ENCODE measurements at regions not wholly inside any gene's neighbourhood (a gene's known extent, or its start where the extent isn't known, plus 50 kb on each side); places are given as distances from the start of the nearest gene placed in this dataset.
"Not testable (repeated sequence)": the region's sequence is repeated elsewhere in the genome, so short reads cannot be mapped to it uniquely, and the experiment has no call there.

DNA sequence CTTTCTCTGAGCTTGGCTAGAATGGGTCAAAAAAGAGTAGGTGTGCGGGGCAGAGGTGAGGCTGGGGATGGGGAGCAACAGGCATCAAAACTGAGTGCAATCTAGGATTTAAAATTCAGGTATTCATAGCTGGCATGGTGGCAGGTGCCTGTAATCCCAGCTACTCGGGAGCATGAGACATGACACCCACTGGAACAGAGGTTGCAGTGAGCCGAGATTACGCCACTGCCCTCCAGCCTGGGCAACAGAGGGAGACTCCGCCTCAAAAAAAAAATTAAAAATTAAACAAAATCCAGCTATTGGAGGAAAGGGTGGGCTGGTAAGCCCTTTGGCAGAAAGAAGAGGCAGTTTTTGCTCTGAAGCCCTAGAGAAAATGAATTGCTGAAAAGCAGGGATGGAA, 485.8 kb upstream of the PROK2 start:
- intact Hi-C loops (cut with DNase I): no loop called here
- H3K36me3 ChIP-seq: no peaks in the 10 kb centered on the region
- no peaks in the 10 kb centered on the region for H3K9me3 ChIP-seq
- ATAC-seq (no peak), DNase-seq (no peak)
- H3K4me1 ChIP-seq: peaks cover 68% of the 10 kb centered on the region
- TF ChIP-seq, protein P1, sequence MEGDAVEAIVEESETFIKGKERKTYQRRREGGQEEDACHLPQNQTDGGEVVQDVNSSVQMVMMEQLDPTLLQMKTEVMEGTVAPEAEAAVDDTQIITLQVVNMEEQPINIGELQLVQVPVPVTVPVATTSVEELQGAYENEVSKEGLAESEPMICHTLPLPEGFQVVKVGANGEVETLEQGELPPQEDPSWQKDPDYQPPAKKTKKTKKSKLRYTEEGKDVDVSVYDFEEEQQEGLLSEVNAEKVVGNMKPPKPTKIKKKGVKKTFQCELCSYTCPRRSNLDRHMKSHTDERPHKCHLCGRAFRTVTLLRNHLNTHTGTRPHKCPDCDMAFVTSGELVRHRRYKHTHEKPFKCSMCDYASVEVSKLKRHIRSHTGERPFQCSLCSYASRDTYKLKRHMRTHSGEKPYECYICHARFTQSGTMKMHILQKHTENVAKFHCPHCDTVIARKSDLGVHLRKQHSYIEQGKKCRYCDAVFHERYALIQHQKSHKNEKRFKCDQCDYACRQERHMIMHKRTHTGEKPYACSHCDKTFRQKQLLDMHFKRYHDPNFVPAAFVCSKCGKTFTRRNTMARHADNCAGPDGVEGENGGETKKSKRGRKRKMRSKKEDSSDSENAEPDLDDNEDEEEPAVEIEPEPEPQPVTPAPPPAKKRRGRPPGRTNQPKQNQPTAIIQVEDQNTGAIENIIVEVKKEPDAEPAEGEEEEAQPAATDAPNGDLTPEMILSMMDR (IDR thresholded peaks at IDR 0.05): no peak
- H3K27me3 ChIP-seq (ENCODE audit: low read depth): no peaks in the 10 kb centered on the region
- no peak overlapping the region for H3K4me3 ChIP-seq
- peak overlapping the region; percentile 42 for H3K27ac ChIP-seq

DNA sequence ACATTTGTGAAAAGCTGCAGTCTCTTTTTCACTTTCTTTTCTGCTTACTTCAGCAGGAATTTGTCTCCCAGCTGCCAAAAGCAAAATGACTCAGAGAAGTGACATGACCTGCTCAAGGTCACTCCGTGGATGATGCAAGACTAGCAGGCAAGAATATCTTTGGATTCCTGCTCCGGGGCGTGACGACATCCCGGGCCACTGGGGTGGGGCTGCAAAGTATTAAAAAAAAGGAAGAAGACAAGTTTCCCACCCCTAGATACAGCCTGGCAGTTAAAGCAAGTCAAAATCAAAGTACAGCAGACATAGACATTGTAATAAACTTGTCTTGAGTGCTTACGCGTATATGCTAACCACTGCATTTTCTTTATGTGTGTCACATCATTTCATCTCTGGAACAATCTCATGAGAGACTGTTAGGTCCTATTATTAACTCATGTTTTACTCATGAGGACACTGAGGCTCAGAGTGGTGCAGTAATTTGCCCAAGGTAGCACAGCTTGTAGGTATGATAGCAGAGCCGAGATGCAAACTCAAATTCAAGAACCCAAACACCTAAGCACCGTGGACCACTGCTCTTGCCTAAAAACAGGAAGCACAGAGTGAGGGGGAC, 485.2 kb upstream of the PROK2 start:
- peaks cover 63% of the 10 kb centered on the region for H3K4me1 ChIP-seq
- ATAC-seq: peak; percentile 81 to 84
- TF ChIP-seq, protein P1 (IDR thresholded peaks at IDR 0.05): no peak
- DNase-seq: peak; percentile 80
- no peak overlapping the region for H3K4me3 ChIP-seq
- H3K27me3 ChIP-seq (ENCODE audit: low read depth): no peaks in the 10 kb centered on the region
- H3K27ac ChIP-seq: peak overlapping the region; percentile 42
- intact Hi-C loops (cut with DNase I): no loop called here
- no peaks in the 10 kb centered on the region for H3K9me3 ChIP-seq
- H3K36me3 ChIP-seq: no peaks in the 10 kb centered on the region

DNA sequence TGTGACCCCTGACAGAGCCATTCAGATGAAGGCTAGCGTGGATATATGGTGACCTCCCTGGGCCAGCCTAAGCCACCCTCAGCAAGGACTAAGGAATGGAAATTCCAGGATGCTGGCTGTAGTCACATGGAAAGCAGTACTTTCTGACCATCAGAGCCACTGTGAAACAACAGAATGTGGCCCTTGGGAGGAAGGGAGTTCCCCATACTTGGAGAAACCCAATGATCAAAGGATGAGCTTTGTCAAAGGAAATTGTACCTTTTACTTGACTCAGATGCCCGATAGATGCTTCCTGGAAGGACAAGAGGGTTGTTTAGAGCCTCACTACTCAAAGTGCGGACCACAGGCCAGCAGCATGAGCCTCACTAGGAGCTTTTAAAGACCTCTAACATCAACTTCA, 484.5 kb upstream of the PROK2 start:
- H3K9me3 ChIP-seq: no peaks in the 10 kb centered on the region
- ATAC-seq: no peak
- TF ChIP-seq, protein P1 (IDR thresholded peaks at IDR 0.05): no peak
- no peak for DNase-seq
- H3K4me3 ChIP-seq: no peak overlapping the region
- H3K27me3 ChIP-seq (ENCODE audit: low read depth): no peaks in the 10 kb centered on the region
- intact Hi-C loops (cut with DNase I): no loop called here
- peaks cover 57% of the 10 kb centered on the region for H3K4me1 ChIP-seq
- H3K36me3 ChIP-seq: no peaks in the 10 kb centered on the region
- peak overlapping the region; percentile 42 for H3K27ac ChIP-seq

DNA sequence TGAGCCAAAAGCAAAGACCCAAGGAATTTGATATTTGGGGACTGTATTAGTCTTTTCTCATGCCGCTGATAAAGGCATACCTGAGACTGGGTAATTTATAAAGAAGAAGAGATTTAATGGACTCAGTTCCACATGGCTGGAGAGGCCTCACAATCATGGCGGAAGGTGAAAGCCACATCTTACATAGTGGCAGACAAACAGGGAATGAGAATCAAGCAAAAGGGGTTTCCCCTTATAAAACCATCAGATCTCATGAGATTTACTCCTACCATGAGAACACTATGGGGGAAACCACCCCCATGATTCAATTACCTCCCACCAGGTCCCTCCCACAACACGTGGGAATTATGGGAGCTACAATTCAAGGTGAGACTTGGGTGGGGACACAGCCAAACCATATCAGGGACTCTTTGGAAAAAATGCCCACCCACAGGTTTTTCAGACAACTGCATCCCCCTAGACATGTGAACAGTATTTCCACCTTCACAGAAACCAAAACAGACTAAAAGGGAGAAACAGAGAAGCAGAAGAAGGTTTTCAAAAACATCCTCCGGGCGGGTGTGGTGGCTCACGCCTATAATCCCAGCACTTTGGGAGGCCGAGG, 482.1 kb upstream of the PROK2 start:
- H3K36me3 ChIP-seq; H3K27ac ChIP-seq; DNase-seq; intact Hi-C loops (cut with DNase I); H3K9me3 ChIP-seq; H3K27me3 ChIP-seq (ENCODE audit: low read depth); ATAC-seq; H3K4me3 ChIP-seq: not testable (repeated sequence)
- peaks cover 40% of the 10 kb centered on the region for H3K4me1 ChIP-seq

DNA sequence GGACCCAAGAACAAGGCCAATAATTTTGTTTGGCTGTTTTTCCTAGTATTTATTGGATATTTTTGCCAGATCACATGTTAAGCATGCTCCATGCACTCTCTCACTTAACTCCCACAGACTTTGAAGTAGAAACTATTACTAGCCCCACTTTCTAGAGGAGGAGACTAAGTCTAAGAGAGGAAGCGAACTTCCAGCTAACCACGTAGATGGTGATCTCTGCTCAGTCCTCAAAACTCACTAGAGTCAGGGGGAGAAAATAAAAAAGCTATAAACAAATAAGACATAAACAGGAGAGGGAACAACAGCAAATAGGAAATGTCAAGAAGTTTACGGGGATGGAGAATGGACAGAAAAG, 481.0 kb upstream of the PROK2 start:
- Histone ChIP-seq H3K27me3 (ENCODE audit: low read depth) (no peaks in the 10 kb centered on the region), H3K36me3 (no peaks in the 10 kb centered on the region), H3K4me3 (no peak overlapping the region), H3K27ac (no peak overlapping the region), H3K9me3 (no peaks in the 10 kb centered on the region), H3K4me1 (peaks cover 29% of the 10 kb centered on the region)
- no peak for ATAC-seq
- no peak for DNase-seq
- intact Hi-C loops (cut with DNase I): no loop called here
- TF ChIP-seq, protein P1 (IDR thresholded peaks at IDR 0.05): no peak

DNA sequence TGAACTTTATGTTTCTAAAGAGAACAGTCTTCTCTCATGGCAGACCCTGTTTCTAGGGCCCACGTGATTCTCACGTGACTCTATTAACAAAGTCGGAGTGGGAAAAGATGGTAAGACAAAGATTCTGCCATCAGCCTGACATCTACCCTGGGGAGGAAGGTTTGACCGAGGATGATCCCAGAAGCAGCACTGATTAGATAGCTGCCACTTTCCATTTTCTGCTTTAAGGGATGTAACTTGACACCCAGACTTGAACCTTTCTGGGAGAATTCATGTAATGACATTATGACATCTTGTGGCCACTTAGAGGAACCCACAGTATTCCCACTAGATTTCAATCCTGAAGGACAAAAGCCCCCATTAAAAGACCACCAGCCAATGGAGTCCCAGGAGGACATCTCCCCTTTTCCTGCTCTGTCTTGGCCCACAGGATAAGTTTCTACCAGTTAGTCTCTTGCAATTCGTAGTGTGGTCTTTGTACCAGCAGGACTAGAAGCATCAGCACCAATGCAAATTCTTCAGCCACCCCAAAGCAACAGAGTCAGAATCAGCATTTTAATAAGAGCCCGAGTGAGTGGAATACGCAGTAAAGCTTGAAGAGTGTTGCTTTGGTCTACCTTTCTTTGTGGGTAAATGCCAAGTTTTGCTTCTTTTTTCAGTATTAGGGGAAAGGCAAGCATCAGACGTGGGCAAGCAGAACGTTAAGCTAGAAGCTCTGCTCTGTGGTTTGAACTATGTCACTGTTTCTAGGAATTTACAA, 480.5 kb upstream of the PROK2 start:
- Histone ChIP-seq H3K4me1 (peaks cover 24% of the 10 kb centered on the region), H3K9me3 (no peaks in the 10 kb centered on the region), H3K4me3 (no peak overlapping the region), H3K27ac (no peak overlapping the region), H3K36me3 (no peaks in the 10 kb centered on the region), H3K27me3 (ENCODE audit: low read depth) (no peaks in the 10 kb centered on the region)
- TF ChIP-seq, protein P1 (IDR thresholded peaks at IDR 0.05): peak; percentile 15
- no peak for DNase-seq
- no peak for ATAC-seq
- intact Hi-C loops (cut with DNase I): no loop called here
